ENCODE measurements at regions not wholly inside any gene's neighbourhood (a gene's known extent, or its start where the extent isn't known, plus 50 kb on each side); places are given as distances from the start of the nearest gene placed in this dataset.

GRCh38 chr7:84879570-84880325, 307.1 kb downstream of the SEMA3D start:
- Histone ChIP-seq H3K36me3 (ENCODE audit: control insufficient read depth, insufficient read depth, low read length) (no peaks in the 10 kb centered on the region), H3K27me3 (ENCODE audit: control insufficient read depth, insufficient read depth, low read length) (no peaks in the 10 kb centered on the region), H3K4me3 (ENCODE audit: low read depth, low read length) (no peak overlapping the region)
- FAIRE-seq (no peak), DNase-seq (ENCODE audit: low read depth) (no peak)
- no peak for TF ChIP-seq CTCF (IDR thresholded peaks at IDR 0.05; ENCODE audit: insufficient read depth, low read length, severe bottlenecking)

- FAIRE-seq (no peak), DNase-seq (ENCODE audit: low read depth) (no peak)
- Histone ChIP-seq H3K4me3 (ENCODE audit: low read depth, low read length) (no peak overlapping the region), H3K36me3 (ENCODE audit: control insufficient read depth, insufficient read depth, low read length) (no peaks in the 10 kb centered on the region), H3K27me3 (ENCODE audit: control insufficient read depth, insufficient read depth, low read length) (no peaks in the 10 kb centered on the region)
- TF ChIP-seq CTCF (IDR thresholded peaks at IDR 0.05; ENCODE audit: insufficient read depth, low read length, severe bottlenecking) = no peak
Observed at GRCh38 chr7:84877943-84878570, 308.8 kb downstream of the SEMA3D start.

GRCh38 chr7:84876061-84876821, 310.6 kb downstream of the SEMA3D start:
- DNase-seq (ENCODE audit: low read depth) (no peak), FAIRE-seq (peak; percentile 23)
- no peak for TF ChIP-seq CTCF (IDR thresholded peaks at IDR 0.05; ENCODE audit: insufficient read depth, low read length, severe bottlenecking)

GRCh38 chr7:84865560-84865959, 321.3 kb downstream of the SEMA3D start:
- FAIRE-seq (no peak), DNase-seq (ENCODE audit: low read depth) (no peak)
- Histone ChIP-seq H3K4me3 (ENCODE audit: low read depth, low read length) (no peak overlapping the region), H3K27me3 (ENCODE audit: control insufficient read depth, insufficient read depth, low read length) (no peaks in the 10 kb centered on the region), H3K36me3 (ENCODE audit: control insufficient read depth, insufficient read depth, low read length) (no peaks in the 10 kb centered on the region)
- no peak for TF ChIP-seq CTCF (IDR thresholded peaks at IDR 0.05; ENCODE audit: insufficient read depth, low read length, severe bottlenecking)

More at GRCh38 chr7:84876061-84876821, 310.6 kb downstream of the SEMA3D start:
- H3K36me3 ChIP-seq (ENCODE audit: control insufficient read depth, insufficient read depth, low read length) = no peaks in the 10 kb centered on the region
- no peak overlapping the region for H3K4me3 ChIP-seq (ENCODE audit: low read depth, low read length)
- no peaks in the 10 kb centered on the region for H3K27me3 ChIP-seq (ENCODE audit: control insufficient read depth, insufficient read depth, low read length)

GRCh38 chr7:84857336-84857735, 329.5 kb downstream of the SEMA3D start:
- Histone ChIP-seq H3K36me3 (ENCODE audit: control insufficient read depth, insufficient read depth, low read length) (no peaks in the 10 kb centered on the region), H3K4me3 (ENCODE audit: low read depth, low read length) (no peak overlapping the region), H3K27me3 (ENCODE audit: control insufficient read depth, insufficient read depth, low read length) (no peaks in the 10 kb centered on the region)
- FAIRE-seq (no peak), DNase-seq (ENCODE audit: low read depth) (no peak)
- no peak for TF ChIP-seq CTCF (IDR thresholded peaks at IDR 0.05; ENCODE audit: insufficient read depth, low read length, severe bottlenecking)

Data from bronchial epithelial cell (primary cell).